ENCODE measurements at regions not wholly inside any gene's neighbourhood (a gene's known extent, or its start where the extent isn't known, plus 50 kb on each side); places are given as distances from the start of the nearest gene placed in this dataset.
"Not testable (repeated sequence)": the region's sequence is repeated elsewhere in the genome, so short reads cannot be mapped to it uniquely, and the experiment has no call there.

GRCh38 chr12:61531195-61531594 lies 729.0 kb upstream of the USP15 start:
- DNase-seq: no peak

DNA sequence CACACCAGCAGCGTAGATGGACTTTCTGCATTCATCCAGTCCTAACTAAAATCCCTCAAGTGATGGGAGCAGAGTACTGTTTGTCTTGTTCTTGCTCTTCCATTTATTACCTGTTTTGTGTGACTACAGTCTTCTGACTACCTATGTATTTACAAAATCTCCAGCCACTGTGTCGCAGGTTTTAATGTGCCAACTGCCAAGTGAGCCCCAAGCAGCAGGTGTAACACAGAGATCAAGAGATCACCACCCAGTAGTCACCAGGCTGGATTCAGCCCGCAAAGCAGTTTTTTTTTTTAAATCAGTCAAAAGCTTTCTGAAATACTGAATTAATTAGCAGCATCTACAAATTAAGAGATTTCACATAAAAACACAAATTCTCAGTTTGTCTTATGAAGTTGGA lies 724.1 kb upstream of the USP15 start:
- DNase-seq: no peak

DNA sequence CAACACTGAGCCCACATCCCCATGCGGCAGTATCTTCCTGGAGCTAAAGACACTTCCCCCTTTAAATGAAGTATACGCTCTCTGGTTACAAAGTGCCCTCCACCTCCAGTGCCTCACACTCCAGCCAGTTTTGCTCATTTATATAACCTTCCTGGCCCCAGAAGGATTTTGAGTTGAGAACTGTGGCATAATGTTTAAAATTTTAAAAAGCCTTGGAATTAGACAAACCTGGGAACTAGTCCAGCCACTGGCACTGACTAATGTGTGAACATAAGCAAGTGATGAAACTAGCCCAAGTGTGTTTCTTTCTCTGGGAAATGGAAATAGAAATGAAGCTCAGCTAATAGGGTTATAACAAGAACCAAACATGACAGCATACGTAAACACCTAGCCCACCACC lies 723.7 kb upstream of the USP15 start:
- DNase-seq: no peak

DNA sequence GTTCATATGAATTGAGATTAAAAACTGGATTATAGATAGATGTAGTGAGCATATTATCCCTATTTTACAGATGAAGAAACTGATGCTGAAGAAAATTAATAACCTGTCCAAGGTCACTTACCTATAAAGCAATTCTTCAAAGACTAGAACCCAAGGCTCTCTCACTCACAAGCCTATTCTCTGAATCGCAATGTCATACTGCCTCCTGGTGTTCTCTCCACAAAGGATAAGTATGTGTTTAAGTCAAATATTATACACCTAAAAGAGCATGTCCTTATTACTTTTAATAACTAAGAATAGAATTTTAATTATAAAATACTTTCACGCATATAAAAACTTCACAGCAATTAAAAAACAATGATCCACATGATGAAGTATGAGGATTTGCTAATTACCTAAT lies 721.3 kb upstream of the USP15 start:
- DNase-seq: no peak

GRCh38 chr12:61542551-61542950 lies 717.7 kb upstream of the USP15 start:
- no peak for DNase-seq

DNA sequence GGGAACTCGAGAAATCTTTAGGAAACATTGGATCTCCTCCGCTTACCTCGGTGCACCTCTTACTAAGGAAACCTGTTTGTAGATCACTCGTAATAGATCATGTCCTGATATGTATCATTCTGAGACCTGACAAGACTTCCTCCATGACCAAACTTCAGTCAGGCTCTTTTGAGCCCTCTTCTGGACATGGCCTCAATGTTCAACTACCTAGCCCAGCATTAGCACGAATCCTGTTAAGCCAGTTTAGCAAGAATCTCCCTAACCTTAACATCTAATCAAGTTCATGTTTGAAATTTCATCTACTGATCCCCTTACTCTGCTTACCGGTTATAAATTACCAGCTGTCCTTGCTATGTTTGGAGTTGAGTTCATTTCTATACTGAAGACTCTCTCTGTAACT lies 713.9 kb upstream of the USP15 start:
- DNase-seq: no peak

DNA sequence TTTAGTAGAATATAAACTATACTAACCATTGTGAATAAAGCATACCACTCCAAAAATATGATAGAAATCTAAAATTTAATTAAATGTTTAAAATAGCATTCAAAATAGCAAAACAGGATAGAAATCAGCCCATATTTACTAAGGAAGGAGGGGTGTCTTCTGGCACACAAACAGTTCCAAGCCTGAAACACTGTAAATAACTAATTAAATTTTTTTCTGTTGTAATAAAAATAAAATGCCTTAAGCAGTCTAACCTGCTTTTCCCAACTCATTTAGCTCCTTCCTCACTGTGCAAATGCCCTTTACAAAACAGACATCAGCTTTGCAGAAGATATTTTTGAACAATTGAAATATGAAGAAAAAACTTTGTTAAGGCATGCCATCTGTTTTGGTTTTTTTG lies 707.1 kb upstream of the USP15 start:
- DNase-seq: no peak

DNA sequence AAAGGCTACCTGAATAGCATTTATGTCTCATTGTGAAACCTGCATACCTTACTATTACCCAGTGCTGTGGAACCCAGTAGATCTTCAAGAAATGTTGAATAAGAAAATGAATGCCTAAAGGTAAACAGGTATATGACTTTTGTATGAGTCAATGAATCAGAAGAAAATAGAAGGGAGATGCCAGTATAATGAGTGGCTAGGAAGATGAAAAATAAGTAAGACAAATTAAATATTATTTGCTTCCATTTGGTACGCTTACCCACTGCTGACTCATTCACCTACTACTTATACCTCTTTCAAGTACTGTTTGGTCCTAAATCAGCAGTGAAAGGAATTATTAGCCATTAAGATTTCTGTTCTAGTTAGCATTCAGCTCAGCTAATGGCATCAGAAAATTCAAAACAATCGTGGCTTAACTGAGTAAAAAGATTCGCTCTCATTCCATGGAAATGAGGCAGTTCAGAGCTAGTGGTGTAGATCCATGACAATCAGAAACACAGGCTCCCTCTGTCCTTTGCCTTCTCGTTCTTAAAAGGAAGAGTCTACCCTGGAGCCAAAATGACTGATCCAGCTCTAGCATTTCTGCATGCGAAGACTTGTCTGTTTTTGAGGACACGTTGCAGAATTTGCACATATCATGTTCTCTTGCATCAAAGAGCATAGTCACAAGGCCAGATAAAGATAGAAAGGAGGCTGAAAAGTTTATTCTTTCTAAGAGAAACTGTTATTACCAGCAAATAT lies 705.8 kb upstream of the USP15 start:
- DNase-seq: no peak

GRCh38 chr12:61563665-61564450 lies 696.3 kb upstream of the USP15 start:
- no peak for DNase-seq

- DNase-seq: no peak
These were observed 695.7 kb upstream of the USP15 start for GRCh38 chr12:61564466-61564865.

- no peak for DNase-seq
These were observed 694.0 kb upstream of the USP15 start for GRCh38 chr12:61566183-61566582.

GRCh38 chr12:61574339-61574738 lies 685.9 kb upstream of the USP15 start:
- no peak for DNase-seq

- no peak for DNase-seq
These were observed 675.3 kb upstream of the USP15 start for GRCh38 chr12:61584943-61585342.

DNA sequence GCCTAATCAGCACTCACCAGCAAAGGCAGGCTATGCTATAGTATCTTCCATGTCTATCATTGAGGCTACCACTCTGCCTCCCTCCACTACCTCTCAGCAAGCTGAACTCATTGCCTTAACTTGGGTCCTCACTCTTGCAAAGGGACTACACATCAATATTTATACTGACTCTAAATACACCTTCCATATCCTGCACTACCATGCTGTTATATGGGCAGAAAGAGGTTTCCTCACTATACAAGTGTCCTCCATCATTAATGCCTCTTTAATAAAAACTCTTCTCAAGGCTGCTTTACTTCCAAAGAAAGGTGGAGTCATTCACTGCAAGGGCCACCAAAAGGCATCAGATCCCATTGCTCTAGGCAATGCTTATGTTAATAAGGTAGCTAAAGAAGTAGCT lies 669.3 kb upstream of the USP15 start:
- DNase-seq: not testable (repeated sequence)

- DNase-seq: no peak
These were observed 650.1 kb upstream of the USP15 start for GRCh38 chr12:61610143-61610542.

DNA sequence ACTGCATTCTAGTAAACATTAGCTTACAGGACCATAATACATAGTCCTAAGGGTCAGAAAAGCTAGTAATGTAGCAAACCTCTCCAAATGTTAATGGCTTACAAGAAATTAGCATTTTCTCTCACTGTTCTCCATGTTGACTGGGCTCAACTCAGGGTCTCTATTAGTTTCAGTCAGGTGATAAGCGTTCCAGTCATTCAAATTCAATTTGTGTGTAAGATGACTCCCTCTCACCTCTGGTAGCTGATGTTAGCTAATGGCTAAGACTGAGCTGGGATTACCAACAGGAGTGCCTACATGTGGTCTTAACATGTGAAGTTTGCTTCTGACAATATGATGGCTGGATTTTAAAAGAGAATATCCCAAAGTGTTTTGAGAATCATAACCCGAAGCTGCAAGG lies 630.5 kb upstream of the USP15 start:
- DNase-seq: no peak

- DNase-seq: no peak
These were observed 613.6 kb upstream of the USP15 start for GRCh38 chr12:61646639-61647038.

GRCh38 chr12:61647566-61647965 lies 612.6 kb upstream of the USP15 start:
- no peak for DNase-seq

DNA sequence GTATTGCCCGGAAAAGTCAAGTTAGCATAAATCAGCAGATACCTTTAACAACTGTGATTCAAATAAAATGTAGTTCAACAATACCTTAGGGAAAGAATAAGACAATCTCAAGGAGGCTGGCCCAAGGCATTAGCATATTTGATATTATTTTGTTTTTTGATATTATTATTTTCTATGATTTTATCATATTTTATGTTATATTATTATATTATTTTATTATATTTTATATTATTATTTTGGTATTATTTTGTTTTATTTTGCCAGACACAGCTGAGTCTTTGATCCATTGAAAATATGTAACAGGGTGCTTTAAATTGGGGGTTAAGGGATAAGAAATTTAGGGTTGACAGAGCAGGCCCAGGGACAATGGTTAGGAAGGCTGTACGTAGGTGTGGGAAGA lies 607.9 kb upstream of the USP15 start:
- DNase-seq: no peak

GRCh38 chr12:61654698-61655097 lies 605.5 kb upstream of the USP15 start:
- DNase-seq: no peak

DNA sequence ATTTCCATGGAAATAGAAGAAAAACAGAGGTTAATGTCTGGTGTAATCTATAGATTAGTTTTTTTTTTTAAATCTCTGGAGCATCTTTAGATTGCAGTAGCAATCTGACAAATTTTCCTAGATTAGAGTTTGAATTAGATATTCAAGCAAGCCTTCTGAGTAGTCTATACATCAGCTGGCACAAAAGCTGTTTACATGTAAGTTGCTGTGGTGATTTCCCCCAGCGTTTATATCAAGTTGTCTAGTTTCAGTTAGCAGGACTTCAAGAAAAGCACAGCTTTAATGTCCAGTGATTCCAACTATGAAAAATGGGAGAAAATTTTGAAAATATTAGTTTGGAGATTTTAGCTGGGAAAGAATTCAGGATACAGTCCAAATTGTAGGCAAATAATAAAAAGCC lies 605.0 kb upstream of the USP15 start:
- DNase-seq: no peak

DNA sequence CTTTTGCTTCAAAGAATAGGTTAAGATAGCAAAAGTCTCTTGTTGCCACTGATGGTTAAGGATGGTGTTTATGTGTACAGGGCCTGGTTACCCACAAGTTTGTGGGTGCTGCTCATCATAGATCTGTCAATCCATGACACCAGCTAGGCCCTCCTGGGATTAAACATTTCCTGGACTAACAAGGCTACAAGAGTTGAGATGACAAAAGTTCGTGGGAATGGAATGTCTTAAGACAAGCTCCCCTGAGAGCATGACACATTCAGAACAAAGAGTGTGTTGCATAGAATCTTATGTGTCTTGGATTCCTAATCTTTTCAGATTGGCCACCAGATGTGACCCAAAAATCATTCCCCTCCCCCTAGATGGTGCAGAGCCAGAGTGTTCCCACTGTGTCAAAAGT lies 592.5 kb upstream of the USP15 start:
- no peak for DNase-seq

GRCh38 chr12:61676520-61676919 lies 583.7 kb upstream of the USP15 start:
- no peak for DNase-seq

DNA sequence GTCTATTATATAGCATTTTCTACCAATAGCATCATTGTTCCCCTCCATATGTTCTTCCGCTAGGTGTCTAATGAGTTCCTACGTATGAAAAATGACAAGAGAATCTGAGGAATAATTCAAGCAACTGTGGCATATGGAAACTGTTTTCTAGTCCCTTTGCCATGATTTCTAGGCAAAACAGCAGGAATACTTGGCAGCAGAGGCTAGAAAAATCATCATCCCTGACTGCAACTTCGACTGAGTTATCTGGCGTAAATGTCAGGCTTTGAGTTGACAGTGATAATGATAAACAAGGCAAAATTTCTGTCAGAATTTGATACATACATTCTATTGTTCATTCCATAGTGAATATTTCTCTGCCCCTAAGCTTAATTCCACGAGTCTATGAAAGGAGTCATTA lies 572.8 kb upstream of the USP15 start:
- no peak for DNase-seq

DNA sequence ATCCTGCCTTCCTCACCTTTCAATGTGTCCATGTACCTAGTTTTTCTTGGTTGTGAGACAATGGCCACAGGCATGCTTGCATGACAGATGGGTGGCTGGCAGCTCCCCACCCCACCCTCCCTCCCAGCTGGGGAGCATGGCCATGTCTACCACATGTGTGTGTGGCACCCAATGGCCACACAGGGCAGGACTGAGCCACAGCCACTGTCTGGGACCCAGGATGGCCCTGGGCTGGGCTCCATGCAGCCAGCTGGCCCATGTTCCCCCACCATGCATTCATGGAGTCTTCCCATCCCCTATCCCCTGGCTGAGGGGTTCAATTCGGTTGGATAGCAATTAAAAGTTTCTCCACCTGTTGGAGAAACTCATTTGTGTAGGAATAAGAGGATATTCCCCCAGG lies 566.0 kb upstream of the USP15 start:
- DNase-seq: no peak
